ENCODE measurements at regions not wholly inside any gene's neighbourhood (a gene's known extent, or its start where the extent isn't known, plus 50 kb on each side); places are given as distances from the start of the nearest gene placed in this dataset.

- no peak for DNase-seq (ENCODE audit: low spot score in 2 of 2)
- H3K4me3 ChIP-seq (ENCODE audit: low read depth, poor library complexity, severe bottlenecking) = no peak overlapping the region
- intact Hi-C loops (cut with DNase I; ENCODE audit: low total_unique reads) = no loop called here
- TF ChIP-seq POLR2A (IDR thresholded peaks at IDR 0.05) (no peak), CTCF (IDR thresholded peaks at IDR 0.05) (no peak)
- WGBS, 2 donors = 72 to 91% methylated on average over 3 of the region's 3 CpGs
These were observed 588.9 kb upstream of the TMEFF2 start for GRCh38 chr2:192783643-192784042.

GRCh38 chr2:192775459-192776262 is 580.9 kb upstream of the TMEFF2 start:
- WGBS, 2 donors = 70 to 79% methylated on average over 6 of the region's 6 CpGs
- no peak for TF ChIP-seq CTCF (IDR thresholded peaks at IDR 0.05)
- no peak for TF ChIP-seq POLR2A (IDR thresholded peaks at IDR 0.05)
- intact Hi-C loops (cut with DNase I; ENCODE audit: low total_unique reads) = no loop called here

GRCh38 chr2:192775011-192775410 is 580.3 kb upstream of the TMEFF2 start:
- DNase-seq (ENCODE audit: low spot score in 2 of 2) = no peak
- TF ChIP-seq POLR2A (IDR thresholded peaks at IDR 0.05) = no peak
- no peak for TF ChIP-seq CTCF (IDR thresholded peaks at IDR 0.05)
- H3K4me3 ChIP-seq (ENCODE audit: low read depth, poor library complexity, severe bottlenecking) = no peak overlapping the region
- intact Hi-C loops (cut with DNase I; ENCODE audit: low total_unique reads) = no loop called here
- WGBS, 2 donors = 85 to 90% methylated on average over 4 of the region's 4 CpGs

More at GRCh38 chr2:192775459-192776262, 580.9 kb upstream of the TMEFF2 start:
- DNase-seq (ENCODE audit: low spot score in 2 of 2) = no peak
- H3K4me3 ChIP-seq (ENCODE audit: low read depth, poor library complexity, severe bottlenecking) = no peak overlapping the region

GRCh38 chr2:192773044-192773443 is 578.3 kb upstream of the TMEFF2 start:
- intact Hi-C loops (cut with DNase I; ENCODE audit: low total_unique reads) = no loop called here
- 71 to 76% methylated on average over 2 of the region's 2 CpGs for WGBS, 2 donors
- TF ChIP-seq POLR2A (IDR thresholded peaks at IDR 0.05) (no peak), CTCF (IDR thresholded peaks at IDR 0.05) (no peak)
- no peak overlapping the region for H3K4me3 ChIP-seq (ENCODE audit: low read depth, poor library complexity, severe bottlenecking)
- DNase-seq (ENCODE audit: low spot score in 2 of 2) = no peak

- TF ChIP-seq CTCF (IDR thresholded peaks at IDR 0.05) = no peak
- no peak for TF ChIP-seq POLR2A (IDR thresholded peaks at IDR 0.05)
- no peak for DNase-seq (ENCODE audit: low spot score in 2 of 2)
- no peak overlapping the region for H3K4me3 ChIP-seq (ENCODE audit: low read depth, poor library complexity, severe bottlenecking)
- WGBS, 2 donors = 41 to 54% methylated on average over 1 of the region's 1 CpG
- intact Hi-C loops (cut with DNase I; ENCODE audit: low total_unique reads) = no loop called here
These were observed 555.0 kb upstream of the TMEFF2 start for GRCh38 chr2:192749611-192750200.

Measured in lower leg skin (tissue), 4 donors.